WTC11 (cell line): ENCODE measurements at regions not wholly inside any gene's neighbourhood (a gene's known extent, or its start where the extent isn't known, plus 50 kb on each side); places are given as distances from the start of the nearest gene placed in this dataset.

ENCODE experiments used
- ATAC-seq: fragments of 200-7000 bp; cut with Tn5 transposase; 2 replicates; pipeline ENCODE4 v1.10.0; 2021; ENCODE audit warnings: mild to moderate bottlenecking, moderate library complexity
- CTCF ChIA-PET: fragments of 300-600 bp; sonication (Branson Sonifier 250); formaldehyde crosslinking; loops from one replicate; lab custom pipeline; 2021; ENCODE audit warnings: antibody characterized with exemption; lab: Charles Lee
- POLR2A ChIA-PET: fragments of 350-600 bp; sonication (Branson Sonifier 250); formaldehyde crosslinking; loops from one replicate; lab custom pipeline; 2021; ENCODE audit warnings: antibody characterized with exemption; lab: Charles Lee
- DNase-seq: peaks from one replicate; pipeline ENCODE4 v3.0.0; 2021; ENCODE audit warnings: low spot score
- H3K27ac Mint-ChIP-seq: 2 replicates; pipeline ENCODE4 v1.8.0; 2021; ENCODE audit warnings: mixed read lengths
- H3K27me3 Mint-ChIP-seq: 2 replicates; pipeline ENCODE4 v1.8.0; 2021; ENCODE audit warnings: low read depth, mild to moderate bottlenecking, moderate library complexity, mixed read lengths
- H3K36me3 Mint-ChIP-seq: 2 replicates; pipeline ENCODE4 v1.8.0; 2021; ENCODE audit warnings: mixed read lengths
- H3K4me1 Mint-ChIP-seq: 2 replicates; pipeline ENCODE4 v1.8.0; 2022; ENCODE audit warnings: mixed read lengths
- H3K4me3 Mint-ChIP-seq: 2 replicates; pipeline ENCODE4 v1.8.0; 2021; ENCODE audit warnings: mild to moderate bottlenecking, moderate library complexity, mixed read lengths
- H3K9me3 Mint-ChIP-seq: 2 replicates; pipeline ENCODE4 v1.8.0; 2021; ENCODE audit warnings: mixed read lengths
- ATF1 ChIP-seq: sonication (generic); formaldehyde crosslinking; IDR thresholded peaks from 2 replicates; pipeline ENCODE4 v1.8.1; 2023; ENCODE audit warnings: mild to moderate bottlenecking, moderate library complexity, missing genetic modification reagents
- ATF2 ChIP-seq: sonication (generic); formaldehyde crosslinking; IDR thresholded peaks from 2 replicates; pipeline ENCODE4 v1.8.1; 2022; ENCODE audit warnings: low read depth, missing genetic modification reagents, borderline replicate concordance
- ATF3 ChIP-seq: sonication (generic); formaldehyde crosslinking; conservative IDR thresholded peaks from 2 replicates; pipeline ENCODE4 v1.8.1; 2022; ENCODE audit warnings: mild to moderate bottlenecking, missing genetic modification reagents
- E2F1 ChIP-seq: sonication (generic); formaldehyde crosslinking; IDR thresholded peaks from 2 replicates; pipeline ENCODE4 v1.8.0; 2022; ENCODE audit warnings: mild to moderate bottlenecking, missing genetic modification reagents
- E2F5 ChIP-seq: sonication (generic); formaldehyde crosslinking; IDR thresholded peaks from 2 replicates; pipeline ENCODE4 v1.8.1; 2022; ENCODE audit warnings: mild to moderate bottlenecking, moderate library complexity, missing genetic modification reagents
- ELF4 ChIP-seq: sonication (generic); formaldehyde crosslinking; IDR thresholded peaks from 2 replicates; pipeline ENCODE4 v1.8.1; 2022; ENCODE audit warnings: low read depth, mild to moderate bottlenecking, moderate library complexity, missing genetic modification reagents
- FOXK1 ChIP-seq: sonication (generic); formaldehyde crosslinking; IDR thresholded peaks from 2 replicates; pipeline ENCODE4 v1.8.0; 2022; ENCODE audit warnings: mild to moderate bottlenecking, moderate library complexity, missing genetic modification reagents
- HMGXB4 ChIP-seq: sonication (generic); formaldehyde crosslinking; IDR thresholded peaks from 2 replicates; pipeline ENCODE4 v1.8.1; 2023; ENCODE audit warnings: mild to moderate bottlenecking, moderate library complexity, missing genetic modification reagents
- MAX ChIP-seq: sonication (generic); formaldehyde crosslinking; IDR thresholded peaks from 2 replicates; pipeline ENCODE4 v1.8.0; 2022; ENCODE audit warnings: mild to moderate bottlenecking, missing genetic modification reagents
- MYBL2 ChIP-seq: sonication (generic); formaldehyde crosslinking; IDR thresholded peaks from 2 replicates; pipeline ENCODE4 v1.8.1; 2023; ENCODE audit warnings: mild to moderate bottlenecking, moderate library complexity, missing genetic modification reagents
- PRDM15 ChIP-seq: sonication (generic); formaldehyde crosslinking; IDR thresholded peaks from 2 replicates; pipeline ENCODE4 v1.8.0; 2022; ENCODE audit warnings: missing genetic modification reagents
- RELA ChIP-seq: sonication (generic); formaldehyde crosslinking; IDR thresholded peaks from 2 replicates; pipeline ENCODE4 v1.8.1; 2022; ENCODE audit warnings: missing genetic modification reagents, mild to moderate bottlenecking, borderline replicate concordance
- SMAD3 ChIP-seq: sonication (generic); formaldehyde crosslinking; IDR thresholded peaks from 2 replicates; pipeline ENCODE4 v1.8.0; 2022; ENCODE audit warnings: missing genetic modification reagents, mild to moderate bottlenecking, borderline replicate concordance
- STAT6 ChIP-seq: sonication (generic); formaldehyde crosslinking; conservative IDR thresholded peaks from 2 replicates; pipeline ENCODE4 v1.8.1; 2023; ENCODE audit warnings: mild to moderate bottlenecking, low read depth, missing genetic modification reagents, moderate library complexity
- TEAD4 ChIP-seq: sonication (generic); formaldehyde crosslinking; IDR thresholded peaks from 2 replicates; pipeline ENCODE4 v1.8.0; 2022; ENCODE audit warnings: mild to moderate bottlenecking, missing genetic modification reagents
- TP53 ChIP-seq: sonication (generic); formaldehyde crosslinking; IDR thresholded peaks from 2 replicates; pipeline ENCODE4 v1.8.1; 2023; ENCODE audit warnings: mild to moderate bottlenecking, missing genetic modification reagents
- ZMAT4 ChIP-seq: fragments of 250-450 bp; sonication (Bioruptor Pico); IDR thresholded peaks from 2 replicates; pipeline ENCODE4 v1.9.0; 2021; ENCODE audit warnings: mild to moderate bottlenecking
- ZNF121 ChIP-seq: sonication (generic); formaldehyde crosslinking; IDR thresholded peaks from 2 replicates; pipeline ENCODE4 v1.8.0; 2023; ENCODE audit warnings: missing genetic modification reagents
- ZNF423 ChIP-seq: fragments of 250-450 bp; sonication (Bioruptor Pico); IDR thresholded peaks from 2 replicates; pipeline ENCODE4 v2.1.2; 2022; ENCODE audit warnings: mild to moderate bottlenecking, moderate library complexity

GRCh38 chrX:38999099-38999498, 197.8 kb downstream of the MID1IP1 start:
- no peak for DNase-seq
- POLR2A ChIA-PET = no interaction called here
- Mint-ChIP-seq H3K27ac (no peak overlapping the region), H3K36me3 (no peaks in the 10 kb centered on the region), H3K4me3 (no peak overlapping the region), H3K4me1 (no peaks in the 10 kb centered on the region), H3K9me3 (no peaks in the 10 kb centered on the region), H3K27me3 (no peaks in the 10 kb centered on the region)
- CTCF ChIA-PET = no interaction called here
- no peak for ATAC-seq
- TF ChIP-seq FOXK1 (CRISPR knock-in tag) (no peak), SMAD3 (no peak), ZNF423 (CRISPR knock-in tag) (no peak), TP53 (no peak), RELA (CRISPR knock-in tag) (no peak), TEAD4 (CRISPR knock-in tag) (no peak), ZNF121 (CRISPR knock-in tag) (no peak), MYBL2 (CRISPR knock-in tag) (no peak), E2F1 (CRISPR knock-in tag) (no peak), HMGXB4 (no peak), STAT6 (CRISPR knock-in tag) (no peak), ELF4 (no peak), ZMAT4 (no peak), ATF2 (CRISPR knock-in tag) (no peak)

GRCh38 chrX:38999967-39000745, 198.9 kb downstream of the MID1IP1 start:
- Mint-ChIP-seq H3K9me3 (no peaks in the 10 kb centered on the region), H3K4me1 (no peaks in the 10 kb centered on the region), H3K4me3 (no peak overlapping the region), H3K27ac (no peak overlapping the region), H3K27me3 (no peaks in the 10 kb centered on the region), H3K36me3 (no peaks in the 10 kb centered on the region)
- ATAC-seq (no peak), DNase-seq (no peak)
- ChIA-PET CTCF (interaction anchor here (1.2 kb wide), 1 partner anchor 134 kb away, joined by 3 read pairs; no protein-coding TSS in a partner anchor), POLR2A (no interaction called here)
- TF ChIP-seq ATF2 (CRISPR knock-in tag) (no peak), FOXK1 (CRISPR knock-in tag) (no peak), ZNF121 (CRISPR knock-in tag) (no peak), SMAD3 (no peak), PRDM15 (CRISPR knock-in tag) (no peak), ATF1 (CRISPR knock-in tag) (no peak), ATF3 (CRISPR knock-in tag) (no peak), MAX (CRISPR knock-in tag) (no peak), E2F5 (CRISPR knock-in tag) (no peak)
